ENCODE measurements at regions not wholly inside any gene's neighbourhood (a gene's known extent, or its start where the extent isn't known, plus 50 kb on each side); places are given as distances from the start of the nearest gene placed in this dataset.

GRCh38 chr7:20931739-20932138, 145.1 kb upstream of the SP8 start:
- DNase-seq (ENCODE audit: extremely low spot score, insufficient read length, low read depth) (no peak), FAIRE-seq (no peak)

- DNase-seq (ENCODE audit: extremely low spot score, insufficient read length, low read depth) (no peak), FAIRE-seq (no peak)
Measured at GRCh38 chr7:20932785-20933527, 146.3 kb upstream of the SP8 start.

GRCh38 chr7:20945451-20945850, 158.8 kb upstream of the SP8 start:
- DNase-seq (ENCODE audit: extremely low spot score, insufficient read length, low read depth) (no peak), FAIRE-seq (no peak)

- DNase-seq (ENCODE audit: extremely low spot score, insufficient read length, low read depth) (no peak), FAIRE-seq (no peak)
Measured at GRCh38 chr7:20952916-20953315, 166.2 kb upstream of the SP8 start.

GRCh38 chr7:20954711-20955619, 168.3 kb upstream of the SP8 start:
- DNase-seq (ENCODE audit: extremely low spot score, insufficient read length, low read depth) (no peak), FAIRE-seq (no peak)

- FAIRE-seq (no peak), DNase-seq (ENCODE audit: extremely low spot score, insufficient read length, low read depth) (no peak)
Measured at GRCh38 chr7:20958572-20958971, 171.9 kb upstream of the SP8 start.

- no peak for FAIRE-seq
Measured at GRCh38 chr7:20959281-20959680, 172.6 kb upstream of the SP8 start.

GRCh38 chr7:20963556-20964280, 177.0 kb upstream of the SP8 start:
- no peak for DNase-seq (ENCODE audit: extremely low spot score, insufficient read length, low read depth)
- no peak for FAIRE-seq

More at GRCh38 chr7:20959281-20959680, 172.6 kb upstream of the SP8 start:
- no peak for DNase-seq (ENCODE audit: extremely low spot score, insufficient read length, low read depth)

- no peak for FAIRE-seq
- no peak for DNase-seq (ENCODE audit: extremely low spot score, insufficient read length, low read depth)
Measured at GRCh38 chr7:20964281-20964918, 177.7 kb upstream of the SP8 start.

GRCh38 chr7:20971219-20971618, 184.5 kb upstream of the SP8 start:
- DNase-seq (ENCODE audit: extremely low spot score, insufficient read length, low read depth), result no peak
- no peak for FAIRE-seq

- FAIRE-seq (no peak), DNase-seq (ENCODE audit: extremely low spot score, insufficient read length, low read depth) (no peak)
Measured at GRCh38 chr7:20980232-20980631, 193.5 kb upstream of the SP8 start.

- no peak for DNase-seq (ENCODE audit: extremely low spot score, insufficient read length, low read depth)
Measured at GRCh38 chr7:20980668-20981264, 194.1 kb upstream of the SP8 start.

GRCh38 chr7:20988340-20988739, 201.7 kb upstream of the SP8 start:
- no peak for DNase-seq (ENCODE audit: extremely low spot score, insufficient read length, low read depth)
- FAIRE-seq, result no peak

More at GRCh38 chr7:20980668-20981264, 194.1 kb upstream of the SP8 start:
- FAIRE-seq, result no peak

- FAIRE-seq (no peak), DNase-seq (ENCODE audit: extremely low spot score, insufficient read length, low read depth) (no peak)
Measured at GRCh38 chr7:20991544-20991943, 204.9 kb upstream of the SP8 start.

GRCh38 chr7:20993693-20994092, 207.0 kb upstream of the SP8 start:
- DNase-seq (ENCODE audit: extremely low spot score, insufficient read length, low read depth) (no peak), FAIRE-seq (no peak)

- no peak for DNase-seq (ENCODE audit: extremely low spot score, insufficient read length, low read depth)
- no peak for FAIRE-seq
Measured at GRCh38 chr7:20998309-20998708, 211.6 kb upstream of the SP8 start.

- DNase-seq (ENCODE audit: extremely low spot score, insufficient read length, low read depth), result no peak
- FAIRE-seq, result no peak
Measured at GRCh38 chr7:21011153-21011552, 224.5 kb upstream of the SP8 start.

GRCh38 chr7:21013765-21014539, 227.3 kb upstream of the SP8 start:
- FAIRE-seq, result no peak
- no peak for DNase-seq (ENCODE audit: extremely low spot score, insufficient read length, low read depth)

GRCh38 chr7:21020667-21021066, 234.0 kb upstream of the SP8 start:
- no peak for FAIRE-seq
- DNase-seq (ENCODE audit: extremely low spot score, insufficient read length, low read depth), result no peak
